Activated T-cell treated with anti-CD3 and anti-CD28 coated beads, Interleukin-2, amount 50 U/mL, for 24 hours (primary cell): ENCODE measurements at regions not wholly inside any gene's neighbourhood (a gene's known extent, or its start where the extent isn't known, plus 50 kb on each side); places are given as distances from the start of the nearest gene placed in this dataset.

Source experiments
- DNase-seq: peaks from one replicate; pipeline ENCODE4 v3.0.0-alpha.2; 2020
- H3K27ac Mint-ChIP-seq: 2 replicates; pipeline ENCODE4 v1.8.0; 2020; ENCODE audit warnings: mild to moderate bottlenecking, mixed read lengths
- H3K27me3 Mint-ChIP-seq: 2 replicates; pipeline ENCODE4 v1.8.0; 2020; ENCODE audit warnings: mixed read lengths
- H3K36me3 Mint-ChIP-seq: 2 replicates; pipeline ENCODE4 v1.8.0; 2020; ENCODE audit warnings: low read depth, mixed read lengths
- H3K4me1 Mint-ChIP-seq: 2 replicates; pipeline ENCODE4 v1.8.0; 2020; ENCODE audit warnings: low read depth, mixed read lengths
- H3K4me3 Mint-ChIP-seq: 2 replicates; pipeline ENCODE4 v1.8.0; 2020; ENCODE audit warnings: mild to moderate bottlenecking, moderate library complexity, mixed read lengths
- H3K9me3 Mint-ChIP-seq: 2 replicates; pipeline ENCODE4 v1.8.0; 2020; ENCODE audit warnings: mixed read lengths

GRCh38 chr7:1340031-1340430 is 107.4 kb downstream of the UNCX start:
- H3K27me3 Mint-ChIP-seq: peaks cover 20% of the 10 kb centered on the region
- H3K27ac Mint-ChIP-seq: no peak overlapping the region
- H3K4me1 Mint-ChIP-seq: no peaks in the 10 kb centered on the region
- H3K9me3 Mint-ChIP-seq: peaks cover 14% of the 10 kb centered on the region
- no peak overlapping the region for H3K4me3 Mint-ChIP-seq
- DNase-seq: no peak
- no peaks in the 10 kb centered on the region for H3K36me3 Mint-ChIP-seq

- Mint-ChIP-seq H3K27me3 (peaks cover 17% of the 10 kb centered on the region), H3K27ac (no peak overlapping the region), H3K4me3 (no peak overlapping the region), H3K36me3 (no peaks in the 10 kb centered on the region), H3K4me1 (no peaks in the 10 kb centered on the region), H3K9me3 (peaks cover 12% of the 10 kb centered on the region)
- no peak for DNase-seq
Observed at GRCh38 chr7:1340461-1341360, 108.0 kb downstream of the UNCX start.

DNA sequence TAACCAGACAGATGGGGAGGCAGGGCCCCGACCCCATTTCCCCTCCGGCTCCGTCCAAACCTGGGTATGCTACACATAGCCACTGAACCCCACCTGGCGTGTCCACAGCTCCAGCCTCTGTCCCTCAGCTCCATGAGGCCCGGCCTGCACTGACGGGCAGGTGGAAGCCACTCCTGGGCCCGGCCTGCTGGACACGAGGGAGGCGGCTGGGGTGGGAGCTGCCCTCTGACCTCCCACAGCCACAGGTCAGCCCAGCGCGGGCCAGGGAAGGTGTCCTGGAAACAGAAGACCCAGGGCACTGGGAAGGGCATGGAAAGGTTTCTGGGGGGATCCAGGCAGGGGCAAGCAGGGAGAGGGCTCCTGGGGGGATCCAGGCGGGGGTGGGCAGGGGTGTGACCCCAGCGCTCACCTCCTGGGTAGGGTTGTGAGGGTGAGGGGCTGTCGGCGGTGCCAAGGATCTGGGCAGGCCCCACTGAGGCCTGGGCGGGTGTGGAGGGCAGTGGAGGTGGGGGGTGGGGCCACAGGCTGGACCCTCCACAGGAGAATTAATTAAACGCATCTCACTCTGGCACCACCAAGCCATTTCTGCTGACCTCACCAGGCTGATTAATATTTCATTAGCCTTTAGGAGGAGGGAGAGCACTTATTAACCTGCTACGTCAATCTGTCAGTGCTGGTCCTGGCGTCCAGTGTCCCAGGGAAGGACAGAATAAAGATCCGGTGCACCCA is 108.9 kb downstream of the UNCX start:
- Mint-ChIP-seq H3K4me3 (no peak overlapping the region), H3K4me1 (no peaks in the 10 kb centered on the region), H3K27me3 (peaks cover 15% of the 10 kb centered on the region), H3K36me3 (no peaks in the 10 kb centered on the region), H3K9me3 (peaks cover 11% of the 10 kb centered on the region), H3K27ac (no peak overlapping the region)
- no peak for DNase-seq

GRCh38 chr7:1342090-1342640 is 109.5 kb downstream of the UNCX start:
- peaks cover 15% of the 10 kb centered on the region for H3K27me3 Mint-ChIP-seq
- H3K36me3 Mint-ChIP-seq: no peaks in the 10 kb centered on the region
- peaks cover 7% of the 10 kb centered on the region for H3K9me3 Mint-ChIP-seq
- H3K27ac Mint-ChIP-seq: no peak overlapping the region
- no peaks in the 10 kb centered on the region for H3K4me1 Mint-ChIP-seq
- DNase-seq: no peak
- H3K4me3 Mint-ChIP-seq: no peak overlapping the region

GRCh38 chr7:1343551-1343950 is 110.9 kb downstream of the UNCX start:
- Mint-ChIP-seq H3K36me3 (no peaks in the 10 kb centered on the region), H3K4me3 (no peak overlapping the region), H3K27me3 (peaks cover 23% of the 10 kb centered on the region), H3K4me1 (no peaks in the 10 kb centered on the region), H3K9me3 (no peaks in the 10 kb centered on the region), H3K27ac (no peak overlapping the region)
- no peak for DNase-seq

- Mint-ChIP-seq H3K4me1 (no peaks in the 10 kb centered on the region), H3K27ac (no peak overlapping the region), H3K27me3 (peaks cover 22% of the 10 kb centered on the region), H3K9me3 (no peaks in the 10 kb centered on the region), H3K4me3 (no peak overlapping the region), H3K36me3 (no peaks in the 10 kb centered on the region)
- DNase-seq: no peak
Observed at GRCh38 chr7:1344421-1344820, 111.7 kb downstream of the UNCX start.

GRCh38 chr7:1344981-1345701 is 112.5 kb downstream of the UNCX start:
- Mint-ChIP-seq H3K27me3 (peaks cover 22% of the 10 kb centered on the region), H3K4me3 (no peak overlapping the region), H3K4me1 (no peaks in the 10 kb centered on the region), H3K9me3 (no peaks in the 10 kb centered on the region), H3K36me3 (no peaks in the 10 kb centered on the region), H3K27ac (no peak overlapping the region)
- DNase-seq: no peak

DNA sequence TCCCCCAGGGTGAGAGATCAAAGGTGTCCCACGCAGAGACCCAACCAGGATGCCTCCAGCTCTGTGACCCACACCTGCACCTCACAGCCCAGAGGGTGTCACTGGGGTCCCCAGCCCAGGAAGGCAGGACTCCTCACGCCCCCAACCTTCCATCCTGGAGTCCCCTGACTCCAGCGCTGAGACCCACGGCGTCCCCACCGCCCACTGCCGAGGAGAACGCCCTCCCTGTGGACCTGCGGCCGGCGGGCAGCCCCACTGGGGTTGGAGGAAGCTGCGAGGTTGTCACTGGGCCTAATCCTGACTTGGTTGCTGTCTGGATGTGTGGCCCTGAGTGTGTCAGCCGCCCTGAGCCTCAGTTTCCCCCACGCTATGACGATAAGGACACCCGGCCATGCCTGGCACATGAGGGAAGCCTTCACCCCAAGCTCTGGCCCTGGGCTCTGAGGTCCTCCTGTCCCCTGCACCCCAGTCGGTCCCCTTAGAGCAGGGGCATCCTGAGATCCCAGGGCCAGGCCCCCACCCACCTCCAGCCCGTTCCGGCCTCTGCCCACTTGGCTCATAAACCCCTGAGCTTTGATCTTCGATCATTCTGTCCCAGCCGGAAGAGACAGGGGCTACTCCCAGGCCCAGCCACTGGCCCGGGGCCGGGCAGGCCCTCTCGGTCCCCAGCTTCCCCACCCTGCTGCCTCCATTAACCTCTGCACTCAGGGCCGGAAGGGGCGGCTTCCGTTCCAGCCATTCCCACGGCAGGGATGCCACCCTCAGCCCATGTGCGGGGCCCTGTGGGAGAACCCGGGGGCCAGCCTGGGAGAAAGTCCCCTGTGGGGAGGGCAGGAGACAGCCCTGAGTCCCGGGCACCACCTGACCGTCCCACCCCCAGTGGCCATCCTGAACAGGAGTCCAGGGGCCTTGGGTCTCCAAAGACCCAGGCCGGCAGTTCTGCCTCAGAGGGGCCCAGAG is 113.2 kb downstream of the MICALL2 start:
- Mint-ChIP-seq H3K27ac (no peak overlapping the region), H3K4me1 (no peaks in the 10 kb centered on the region), H3K27me3 (peaks cover 26% of the 10 kb centered on the region), H3K9me3 (no peaks in the 10 kb centered on the region), H3K36me3 (no peaks in the 10 kb centered on the region), H3K4me3 (no peak overlapping the region)
- DNase-seq: no peak

DNA sequence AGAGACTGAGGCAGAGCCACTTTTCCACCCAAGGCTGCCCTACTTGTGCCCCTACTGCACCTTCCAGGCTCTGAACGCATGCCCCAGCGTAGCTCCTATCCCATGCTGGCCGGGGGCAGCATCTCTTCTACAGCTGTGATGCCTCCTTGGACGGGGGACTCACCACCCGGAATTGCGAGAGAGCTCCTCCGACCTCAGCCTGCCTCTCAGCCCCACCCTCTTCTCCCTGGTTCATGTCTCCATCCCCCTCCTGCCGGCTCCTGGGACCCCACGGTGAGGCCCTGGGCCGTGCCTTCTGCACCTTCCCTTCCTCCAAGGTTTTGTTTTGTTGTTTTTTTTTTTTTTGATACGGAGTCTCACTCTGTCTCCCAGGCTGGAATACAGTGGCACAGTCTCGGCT is 112.4 kb downstream of the MICALL2 start:
- no peak overlapping the region for H3K4me3 Mint-ChIP-seq
- peaks cover 28% of the 10 kb centered on the region for H3K27me3 Mint-ChIP-seq
- no peaks in the 10 kb centered on the region for H3K4me1 Mint-ChIP-seq
- H3K27ac Mint-ChIP-seq: no peak overlapping the region
- H3K36me3 Mint-ChIP-seq: no peaks in the 10 kb centered on the region
- DNase-seq: no peak
- no peaks in the 10 kb centered on the region for H3K9me3 Mint-ChIP-seq

DNA sequence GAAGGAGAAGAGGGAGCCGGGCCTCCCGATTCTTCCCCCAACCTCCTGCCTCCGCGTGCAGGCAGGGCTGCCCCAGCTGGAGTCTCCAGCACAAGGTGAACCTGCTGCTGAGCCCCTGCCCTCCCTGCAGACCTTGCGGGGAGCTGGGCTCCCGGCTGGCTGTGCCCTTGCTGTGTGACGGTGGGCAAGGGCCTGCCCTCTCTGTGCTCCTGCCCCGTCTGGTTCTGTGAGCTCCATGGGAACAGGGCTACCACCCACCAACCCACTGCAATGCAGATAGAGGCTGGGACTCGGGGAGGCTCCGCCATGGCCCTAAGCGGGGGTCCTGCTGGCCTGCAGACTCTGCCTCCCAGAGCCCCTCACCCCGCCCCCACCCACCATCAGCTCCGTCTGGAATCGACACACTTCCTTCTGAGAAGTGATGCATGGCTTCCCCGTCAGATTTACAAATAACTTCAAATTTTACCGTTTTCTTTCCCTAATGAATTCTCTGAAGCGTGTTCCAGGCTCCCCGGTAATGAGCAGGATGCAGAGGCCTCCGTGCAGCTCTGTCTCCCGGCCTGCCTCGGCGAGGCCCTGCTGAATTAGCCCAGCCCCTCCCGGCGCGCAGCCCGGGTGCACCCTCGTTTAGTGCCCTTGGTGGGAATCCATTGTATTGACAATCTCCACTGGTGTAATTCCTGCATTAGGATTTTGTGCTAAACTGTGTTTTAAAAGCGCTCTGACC is 111.0 kb downstream of the MICALL2 start:
- H3K9me3 Mint-ChIP-seq: no peaks in the 10 kb centered on the region
- H3K36me3 Mint-ChIP-seq: no peaks in the 10 kb centered on the region
- H3K27me3 Mint-ChIP-seq: peaks cover 28% of the 10 kb centered on the region
- no peak for DNase-seq
- H3K27ac Mint-ChIP-seq: no peak overlapping the region
- no peak overlapping the region for H3K4me3 Mint-ChIP-seq
- no peaks in the 10 kb centered on the region for H3K4me1 Mint-ChIP-seq

- Mint-ChIP-seq H3K9me3 (no peaks in the 10 kb centered on the region), H3K4me3 (no peak overlapping the region), H3K36me3 (no peaks in the 10 kb centered on the region), H3K4me1 (no peaks in the 10 kb centered on the region), H3K27ac (no peak overlapping the region), H3K27me3 (peaks cover 28% of the 10 kb centered on the region)
- no peak for DNase-seq
Observed at GRCh38 chr7:1348823-1349335, 110.4 kb downstream of the MICALL2 start.

DNA sequence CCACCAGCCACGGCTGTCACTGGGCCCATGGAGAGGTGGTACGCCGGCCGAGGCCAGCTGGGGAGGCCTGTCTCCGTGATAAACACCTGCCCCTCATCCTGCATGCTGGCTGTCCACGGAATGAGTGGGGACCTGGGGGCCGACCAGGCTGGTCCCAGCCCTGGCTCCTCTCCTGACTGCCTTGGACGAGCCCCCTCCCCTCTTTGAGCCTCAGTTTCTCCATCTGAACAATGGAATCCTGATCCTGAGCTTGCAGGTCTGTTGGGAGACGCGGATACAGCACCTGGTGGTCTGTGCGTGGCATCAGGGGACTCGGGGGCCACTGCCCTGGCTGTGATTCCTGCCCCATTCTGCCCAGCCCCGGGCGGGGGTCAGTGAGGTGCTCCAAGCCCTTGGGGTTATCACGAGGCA is 109.9 kb downstream of the MICALL2 start:
- Mint-ChIP-seq H3K4me1 (no peaks in the 10 kb centered on the region), H3K27ac (no peak overlapping the region), H3K27me3 (peaks cover 28% of the 10 kb centered on the region), H3K36me3 (no peaks in the 10 kb centered on the region), H3K4me3 (no peak overlapping the region), H3K9me3 (no peaks in the 10 kb centered on the region)
- DNase-seq: no peak
